ENCODE measurements at regions not wholly inside any gene's neighbourhood (a gene's known extent, or its start where the extent isn't known, plus 50 kb on each side); places are given as distances from the start of the nearest gene placed in this dataset.

DNA sequence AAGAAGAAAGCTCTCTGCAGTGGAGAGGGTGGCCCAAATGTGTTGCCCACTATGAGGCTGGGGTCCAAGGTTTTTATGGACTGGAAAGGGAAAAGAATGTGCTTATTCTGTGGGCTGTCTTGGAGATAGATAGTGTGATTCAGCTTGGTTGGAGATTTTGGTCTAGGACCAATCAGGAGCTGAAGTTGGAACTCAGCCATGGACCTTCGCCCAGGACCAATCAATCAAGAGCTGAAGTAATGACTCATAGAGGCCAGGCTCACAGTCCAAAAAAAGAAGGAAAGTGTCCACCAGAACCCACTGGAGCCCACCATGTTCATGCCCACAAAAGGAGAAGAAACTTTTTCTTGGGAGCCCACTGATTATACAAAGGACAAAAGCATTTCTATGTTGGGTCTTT lies 369.5 kb downstream of the UBE2NL start:
- DNase-seq: no peak
- 93 to 100% methylated on average over 1 of the region's 1 CpG for WGBS, 2 donors
- Histone ChIP-seq H3K27ac (no peak overlapping the region), H3K36me3 (no peaks in the 10 kb centered on the region), H3K4me3 (replicated peaks in 1 of 3) (no peak overlapping the region), H3K9me3 (no peaks in the 10 kb centered on the region), H3K27me3 (no peaks in the 10 kb centered on the region), H3K4me1 (no peaks in the 10 kb centered on the region)
- intact Hi-C loops (cut with DNase I): no loop called here
- TF ChIP-seq POLR2A (IDR thresholded peaks at IDR 0.05): no peak
- TF ChIP-seq, protein P1, sequence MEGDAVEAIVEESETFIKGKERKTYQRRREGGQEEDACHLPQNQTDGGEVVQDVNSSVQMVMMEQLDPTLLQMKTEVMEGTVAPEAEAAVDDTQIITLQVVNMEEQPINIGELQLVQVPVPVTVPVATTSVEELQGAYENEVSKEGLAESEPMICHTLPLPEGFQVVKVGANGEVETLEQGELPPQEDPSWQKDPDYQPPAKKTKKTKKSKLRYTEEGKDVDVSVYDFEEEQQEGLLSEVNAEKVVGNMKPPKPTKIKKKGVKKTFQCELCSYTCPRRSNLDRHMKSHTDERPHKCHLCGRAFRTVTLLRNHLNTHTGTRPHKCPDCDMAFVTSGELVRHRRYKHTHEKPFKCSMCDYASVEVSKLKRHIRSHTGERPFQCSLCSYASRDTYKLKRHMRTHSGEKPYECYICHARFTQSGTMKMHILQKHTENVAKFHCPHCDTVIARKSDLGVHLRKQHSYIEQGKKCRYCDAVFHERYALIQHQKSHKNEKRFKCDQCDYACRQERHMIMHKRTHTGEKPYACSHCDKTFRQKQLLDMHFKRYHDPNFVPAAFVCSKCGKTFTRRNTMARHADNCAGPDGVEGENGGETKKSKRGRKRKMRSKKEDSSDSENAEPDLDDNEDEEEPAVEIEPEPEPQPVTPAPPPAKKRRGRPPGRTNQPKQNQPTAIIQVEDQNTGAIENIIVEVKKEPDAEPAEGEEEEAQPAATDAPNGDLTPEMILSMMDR (IDR thresholded peaks at IDR 0.05): no peak

DNA sequence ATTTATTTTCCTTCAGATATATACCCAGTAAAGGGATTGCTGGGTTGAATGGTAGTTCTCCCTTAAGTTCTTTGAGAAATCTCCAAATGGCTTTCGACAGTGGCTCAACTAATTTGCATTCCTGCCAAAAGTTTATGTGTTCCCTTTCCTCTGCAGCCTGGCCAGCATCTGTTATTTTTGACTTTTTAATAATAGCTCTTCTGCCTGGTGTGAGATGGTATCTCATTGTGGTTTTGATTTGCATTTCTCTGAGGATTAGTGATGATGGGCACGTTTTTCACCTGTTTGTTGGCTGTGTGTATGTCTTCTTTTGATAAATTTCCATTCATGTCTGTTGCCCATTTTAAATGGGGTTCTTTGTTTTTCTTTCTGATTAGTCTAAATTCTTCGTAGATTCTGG lies 375.2 kb downstream of the UBE2NL start:
- Histone ChIP-seq H3K4me3 (replicated peaks in 1 of 3) (no peak overlapping the region), H3K27ac (no peak overlapping the region), H3K4me1 (no peaks in the 10 kb centered on the region), H3K9me3 (no peaks in the 10 kb centered on the region), H3K27me3 (no peaks in the 10 kb centered on the region), H3K36me3 (no peaks in the 10 kb centered on the region)
- intact Hi-C loops (cut with DNase I): no loop called here
- no peak for TF ChIP-seq POLR2A (IDR thresholded peaks at IDR 0.05)
- TF ChIP-seq, protein P1 (IDR thresholded peaks at IDR 0.05): no peak
- WGBS, 2 donors: 65 to 70% methylated on average over 3 of the region's 3 CpGs
- DNase-seq: no peak

DNA sequence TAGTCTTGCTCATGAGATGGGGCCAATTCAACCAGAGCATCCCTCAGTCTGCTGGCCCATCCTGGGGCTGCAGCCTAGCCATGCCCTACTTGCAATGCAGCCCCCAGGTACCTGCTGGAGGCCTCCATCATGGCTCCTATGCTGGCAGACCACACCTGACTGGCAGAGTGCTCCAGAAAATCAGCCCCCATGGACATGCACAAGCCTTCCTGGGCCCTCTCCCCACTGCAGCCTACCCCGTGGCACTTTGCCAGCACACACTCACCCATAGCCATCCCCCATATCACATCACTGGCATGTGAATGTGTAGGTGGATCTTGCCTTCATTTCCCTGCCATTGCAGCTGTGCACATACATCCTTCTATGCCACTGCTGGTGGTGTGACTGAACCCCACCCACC lies 381.8 kb downstream of the UBE2NL start:
- DNase-seq: no peak
- Histone ChIP-seq H3K9me3 (no peaks in the 10 kb centered on the region), H3K4me1 (no peaks in the 10 kb centered on the region), H3K4me3 (replicated peaks in 1 of 3) (no peak overlapping the region), H3K36me3 (no peaks in the 10 kb centered on the region), H3K27me3 (no peaks in the 10 kb centered on the region), H3K27ac (no peak overlapping the region)
- intact Hi-C loops (cut with DNase I): no loop called here
- 67% methylated on average over 1 of the region's 1 CpG; no CpG with 5 or more reads in 1 of the 2 donors for WGBS, 2 donors
- TF ChIP-seq POLR2A (IDR thresholded peaks at IDR 0.05): no peak
- TF ChIP-seq, protein P1 (IDR thresholded peaks at IDR 0.05): no peak

DNA sequence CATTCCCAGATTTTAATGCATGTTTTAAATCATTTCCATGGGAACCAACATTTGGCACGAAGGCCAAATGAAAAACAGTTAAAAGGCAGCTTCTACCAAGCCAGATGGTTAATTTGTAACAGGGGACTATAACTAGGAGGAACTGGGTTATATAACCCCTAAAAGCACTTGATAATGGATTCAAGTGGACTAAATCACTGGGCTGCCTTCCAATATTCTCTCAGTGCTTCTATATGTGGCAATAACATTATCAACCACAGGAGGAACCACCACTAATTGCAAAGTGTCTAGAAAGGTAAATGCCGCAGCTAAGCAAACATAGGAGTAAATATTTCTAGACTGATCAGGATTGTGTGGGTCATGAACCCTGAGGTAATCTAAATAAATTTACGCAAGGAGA lies 391.5 kb downstream of the UBE2NL start:
- Histone ChIP-seq H3K4me3 (replicated peaks in 1 of 3) (no peak overlapping the region), H3K4me1 (no peaks in the 10 kb centered on the region), H3K36me3 (no peaks in the 10 kb centered on the region), H3K9me3 (no peaks in the 10 kb centered on the region), H3K27me3 (no peaks in the 10 kb centered on the region), H3K27ac (no peak overlapping the region)
- WGBS, 2 donors: 29 to 37% methylated on average over 3 of the region's 3 CpGs
- TF ChIP-seq POLR2A (IDR thresholded peaks at IDR 0.05): no peak
- TF ChIP-seq, protein P1 (IDR thresholded peaks at IDR 0.05): no peak
- no peak for DNase-seq
- intact Hi-C loops (cut with DNase I): no loop called here

DNA sequence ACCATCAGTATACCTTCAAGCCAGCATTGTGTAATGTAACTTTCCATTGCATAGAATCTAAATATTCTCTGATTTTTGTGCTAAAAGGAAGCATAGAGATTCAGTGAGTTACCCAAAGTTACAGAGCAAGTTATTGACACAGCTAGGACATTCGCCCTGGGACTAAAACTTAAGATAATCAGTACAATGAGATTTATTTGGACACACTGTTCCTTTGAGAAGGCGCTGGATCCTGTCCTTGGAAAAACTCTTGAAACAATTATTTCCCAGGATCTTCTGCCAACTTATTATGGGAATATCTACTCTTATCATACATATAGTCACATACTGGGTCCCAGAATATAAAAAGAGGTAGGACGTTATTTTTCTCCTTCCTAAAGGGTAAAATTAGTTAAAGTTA lies 392.0 kb downstream of the UBE2NL start:
- no peaks in the 10 kb centered on the region for H3K4me1 ChIP-seq
- no peaks in the 10 kb centered on the region for H3K36me3 ChIP-seq
- H3K4me3 ChIP-seq (replicated peaks in 1 of 3): no peak overlapping the region
- no peak for DNase-seq
- WGBS, 2 donors: 62 to 69% methylated on average over 3 of the region's 3 CpGs
- no peak overlapping the region for H3K27ac ChIP-seq
- no peaks in the 10 kb centered on the region for H3K9me3 ChIP-seq
- TF ChIP-seq POLR2A (IDR thresholded peaks at IDR 0.05): no peak
- TF ChIP-seq, protein P1 (IDR thresholded peaks at IDR 0.05): no peak
- intact Hi-C loops (cut with DNase I): no loop called here
- H3K27me3 ChIP-seq: no peaks in the 10 kb centered on the region

All from thyroid gland (tissue), 4 donors.